ENCODE measurements at regions not wholly inside any gene's neighbourhood (a gene's known extent, or its start where the extent isn't known, plus 50 kb on each side); places are given as distances from the start of the nearest gene placed in this dataset.

DNA sequence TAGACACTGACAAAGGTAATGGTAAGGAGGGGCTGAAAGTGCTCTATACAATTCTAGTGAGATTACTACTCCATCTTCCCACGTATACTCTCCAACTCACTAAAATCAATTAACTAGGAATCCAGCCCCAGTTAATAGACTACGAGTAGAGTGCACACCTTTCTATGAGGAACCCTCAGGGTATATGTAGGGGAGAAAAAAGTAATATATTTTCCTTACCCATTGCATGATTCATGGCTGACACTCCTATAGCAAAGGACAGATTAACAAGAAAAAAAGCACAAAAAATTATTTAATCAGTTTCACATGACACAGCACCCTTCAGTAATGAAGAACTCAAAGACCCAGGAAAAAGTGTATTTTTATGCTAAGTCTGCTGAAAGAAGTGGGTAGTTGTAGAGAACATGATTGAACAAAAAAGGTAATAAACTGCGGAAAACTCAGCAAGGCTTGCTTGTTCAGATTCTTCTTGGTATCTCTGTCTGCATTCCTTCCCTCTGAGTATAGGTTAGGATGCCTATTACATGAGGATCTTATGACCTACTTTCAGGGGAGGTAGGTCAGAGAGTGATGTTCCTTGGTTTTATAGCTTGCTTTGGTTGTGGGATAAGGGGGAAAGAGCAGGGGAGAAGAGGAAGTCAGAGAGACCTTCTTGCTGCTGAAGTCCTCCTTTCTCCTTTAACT, 342.0 kb upstream of the DLGAP1 start:
- Histone ChIP-seq H3K9ac (ENCODE audit: low read depth in 1 of 2, low read length in 2 of 2) (no peak overlapping the region), H3K27me3 (ENCODE audit: control insufficient read depth in 4 of 4, insufficient read depth in 4 of 4, low read length in 3 of 4) (peaks cover 0 to 3% (median 0%) of the 10 kb centered on the region in 4 donors), H3K4me3 (ENCODE audit: low read depth in 1 of 3, low read length in 3 of 3) (no peak overlapping the region), H3K9me3 (ENCODE audit: control insufficient read depth in 4 of 4, low read length in 3 of 4) (no peaks in the 10 kb centered on the region), H3K4me1 (ENCODE audit: control insufficient read depth in 4 of 4, insufficient read depth in 4 of 4, low read length in 3 of 4) (no peaks in the 10 kb centered on the region), H3K27ac (ENCODE audit: low read depth in 1 of 2, low read length in 2 of 2) (no peak overlapping the region), H3K36me3 (ENCODE audit: control insufficient read depth in 4 of 4, insufficient read depth in 3 of 4, low read depth in 1 of 4, low read length in 3 of 4) (no peaks in the 10 kb centered on the region)
- WGBS, result 51% methylated on average over 3 of the region's 3 CpGs
- TF ChIP-seq FOXA2 (IDR thresholded peaks at IDR 0.05), result no peak
- no peak for TF ChIP-seq SP1 (IDR thresholded peaks at IDR 0.05)
- TF ChIP-seq HNF4A (conservative IDR thresholded peaks at IDR 0.05), result no peak
- TF ChIP-seq HNF4G (IDR thresholded peaks at IDR 0.05), result no peak
- TF ChIP-seq, protein P1, sequence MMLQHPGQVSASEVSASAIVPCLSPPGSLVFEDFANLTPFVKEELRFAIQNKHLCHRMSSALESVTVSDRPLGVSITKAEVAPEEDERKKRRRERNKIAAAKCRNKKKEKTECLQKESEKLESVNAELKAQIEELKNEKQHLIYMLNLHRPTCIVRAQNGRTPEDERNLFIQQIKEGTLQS (IDR thresholded peaks at IDR 0.05), result no peak
- TF ChIP-seq, protein P2, sequence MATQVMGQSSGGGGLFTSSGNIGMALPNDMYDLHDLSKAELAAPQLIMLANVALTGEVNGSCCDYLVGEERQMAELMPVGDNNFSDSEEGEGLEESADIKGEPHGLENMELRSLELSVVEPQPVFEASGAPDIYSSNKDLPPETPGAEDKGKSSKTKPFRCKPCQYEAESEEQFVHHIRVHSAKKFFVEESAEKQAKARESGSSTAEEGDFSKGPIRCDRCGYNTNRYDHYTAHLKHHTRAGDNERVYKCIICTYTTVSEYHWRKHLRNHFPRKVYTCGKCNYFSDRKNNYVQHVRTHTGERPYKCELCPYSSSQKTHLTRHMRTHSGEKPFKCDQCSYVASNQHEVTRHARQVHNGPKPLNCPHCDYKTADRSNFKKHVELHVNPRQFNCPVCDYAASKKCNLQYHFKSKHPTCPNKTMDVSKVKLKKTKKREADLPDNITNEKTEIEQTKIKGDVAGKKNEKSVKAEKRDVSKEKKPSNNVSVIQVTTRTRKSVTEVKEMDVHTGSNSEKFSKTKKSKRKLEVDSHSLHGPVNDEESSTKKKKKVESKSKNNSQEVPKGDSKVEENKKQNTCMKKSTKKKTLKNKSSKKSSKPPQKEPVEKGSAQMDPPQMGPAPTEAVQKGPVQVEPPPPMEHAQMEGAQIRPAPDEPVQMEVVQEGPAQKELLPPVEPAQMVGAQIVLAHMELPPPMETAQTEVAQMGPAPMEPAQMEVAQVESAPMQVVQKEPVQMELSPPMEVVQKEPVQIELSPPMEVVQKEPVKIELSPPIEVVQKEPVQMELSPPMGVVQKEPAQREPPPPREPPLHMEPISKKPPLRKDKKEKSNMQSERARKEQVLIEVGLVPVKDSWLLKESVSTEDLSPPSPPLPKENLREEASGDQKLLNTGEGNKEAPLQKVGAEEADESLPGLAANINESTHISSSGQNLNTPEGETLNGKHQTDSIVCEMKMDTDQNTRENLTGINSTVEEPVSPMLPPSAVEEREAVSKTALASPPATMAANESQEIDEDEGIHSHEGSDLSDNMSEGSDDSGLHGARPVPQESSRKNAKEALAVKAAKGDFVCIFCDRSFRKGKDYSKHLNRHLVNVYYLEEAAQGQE (IDR thresholded peaks at IDR 0.05), result no peak
- no peak for TF ChIP-seq GABPA (IDR thresholded peaks at IDR 0.05 in 1 of 2, conservative IDR thresholded peaks at IDR 0.05 in 1 of 2)
- TF ChIP-seq, protein P3, sequence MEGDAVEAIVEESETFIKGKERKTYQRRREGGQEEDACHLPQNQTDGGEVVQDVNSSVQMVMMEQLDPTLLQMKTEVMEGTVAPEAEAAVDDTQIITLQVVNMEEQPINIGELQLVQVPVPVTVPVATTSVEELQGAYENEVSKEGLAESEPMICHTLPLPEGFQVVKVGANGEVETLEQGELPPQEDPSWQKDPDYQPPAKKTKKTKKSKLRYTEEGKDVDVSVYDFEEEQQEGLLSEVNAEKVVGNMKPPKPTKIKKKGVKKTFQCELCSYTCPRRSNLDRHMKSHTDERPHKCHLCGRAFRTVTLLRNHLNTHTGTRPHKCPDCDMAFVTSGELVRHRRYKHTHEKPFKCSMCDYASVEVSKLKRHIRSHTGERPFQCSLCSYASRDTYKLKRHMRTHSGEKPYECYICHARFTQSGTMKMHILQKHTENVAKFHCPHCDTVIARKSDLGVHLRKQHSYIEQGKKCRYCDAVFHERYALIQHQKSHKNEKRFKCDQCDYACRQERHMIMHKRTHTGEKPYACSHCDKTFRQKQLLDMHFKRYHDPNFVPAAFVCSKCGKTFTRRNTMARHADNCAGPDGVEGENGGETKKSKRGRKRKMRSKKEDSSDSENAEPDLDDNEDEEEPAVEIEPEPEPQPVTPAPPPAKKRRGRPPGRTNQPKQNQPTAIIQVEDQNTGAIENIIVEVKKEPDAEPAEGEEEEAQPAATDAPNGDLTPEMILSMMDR (IDR thresholded peaks at IDR 0.05; ENCODE audit: low read depth, low read length, missing input control), result no peak
- TF ChIP-seq, protein P4, sequence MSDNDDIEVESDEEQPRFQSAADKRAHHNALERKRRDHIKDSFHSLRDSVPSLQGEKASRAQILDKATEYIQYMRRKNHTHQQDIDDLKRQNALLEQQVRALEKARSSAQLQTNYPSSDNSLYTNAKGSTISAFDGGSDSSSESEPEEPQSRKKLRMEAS (IDR thresholded peaks at IDR 0.05), result no peak
- TF ChIP-seq EGR1 (IDR thresholded peaks at IDR 0.05; ENCODE audit: low read depth in 2 of 2), result no peak
- no peak for TF ChIP-seq TAF1 (conservative IDR thresholded peaks at IDR 0.05)
- TF ChIP-seq, protein P5, sequence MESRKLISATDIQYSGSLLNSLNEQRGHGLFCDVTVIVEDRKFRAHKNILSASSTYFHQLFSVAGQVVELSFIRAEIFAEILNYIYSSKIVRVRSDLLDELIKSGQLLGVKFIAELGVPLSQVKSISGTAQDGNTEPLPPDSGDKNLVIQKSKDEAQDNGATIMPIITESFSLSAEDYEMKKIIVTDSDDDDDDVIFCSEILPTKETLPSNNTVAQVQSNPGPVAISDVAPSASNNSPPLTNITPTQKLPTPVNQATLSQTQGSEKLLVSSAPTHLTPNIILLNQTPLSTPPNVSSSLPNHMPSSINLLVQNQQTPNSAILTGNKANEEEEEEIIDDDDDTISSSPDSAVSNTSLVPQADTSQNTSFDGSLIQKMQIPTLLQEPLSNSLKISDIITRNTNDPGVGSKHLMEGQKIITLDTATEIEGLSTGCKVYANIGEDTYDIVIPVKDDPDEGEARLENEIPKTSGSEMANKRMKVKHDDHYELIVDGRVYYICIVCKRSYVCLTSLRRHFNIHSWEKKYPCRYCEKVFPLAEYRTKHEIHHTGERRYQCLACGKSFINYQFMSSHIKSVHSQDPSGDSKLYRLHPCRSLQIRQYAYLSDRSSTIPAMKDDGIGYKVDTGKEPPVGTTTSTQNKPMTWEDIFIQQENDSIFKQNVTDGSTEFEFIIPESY (IDR thresholded peaks at IDR 0.05), result no peak
- no peak for TF ChIP-seq YY1 (IDR thresholded peaks at IDR 0.05)
- no peak for TF ChIP-seq JUND (IDR thresholded peaks at IDR 0.05)
- TF ChIP-seq RXRA (IDR thresholded peaks at IDR 0.05), result no peak
- no peak for TF ChIP-seq NR2F2 (IDR thresholded peaks at IDR 0.05)
- no peak for DNase-seq (ENCODE audit: low spot score)

All from liver (tissue), 8 donors.